PC-3 (cell line): ENCODE measurements at regions not wholly inside any gene's neighbourhood (a gene's known extent, or its start where the extent isn't known, plus 50 kb on each side); places are given as distances from the start of the nearest gene placed in this dataset.

ENCODE experiments used
- ATAC-seq: fragments of 200-7000 bp; cut with Tn5 transposase; 2 replicates; pipeline ENCODE4 v1.9.1; 2020; ENCODE audit warnings: mild to moderate bottlenecking, moderate library complexity
- BruUV-seq: library from RNA; stranded (reverse); fragments of 400-500 nt; replicated peaks from 2 replicates; lab custom pipeline; 2021; lab: Mats Ljungman, UMichigan
- CTCF ChIA-PET: fragments of 300-600 bp; sonication (Branson Sonifier 250); formaldehyde crosslinking; loops from one replicate; lab custom pipeline; 2022; ENCODE audit warnings: antibody characterized with exemption; lab: Charles Lee
- POLR2A ChIA-PET: fragments of 300-600 bp; sonication (Branson Sonifier 250); formaldehyde crosslinking; loops from one replicate; lab custom pipeline; 2022; ENCODE audit warnings: antibody characterized with exemption; ENCODE audit not compliant: unreplicated experiment; lab: Charles Lee
- DNase-seq: peaks from one replicate; pipeline ENCODE4 v3.0.0-alpha.2; 2015
- H2AFZ ChIP-seq: fragments of 300-600 bp; sonication (generic); 2 replicates; pipeline ENCODE4 v1.6.0; 2016; ENCODE audit warnings: antibody characterized with exemption, low read length
- H3F3A ChIP-seq: fragments of 300-600 bp; sonication (generic); one replicate; pipeline ENCODE4 v1.6.0; 2017; ENCODE audit warnings: antibody characterized with exemption, low read length, control low read depth, mild to moderate bottlenecking; ENCODE audit not compliant: unreplicated experiment
- H3K27ac ChIP-seq: fragments of 300-600 bp; sonication (generic); 2 replicates; pipeline ENCODE4 v1.5.1; 2016; ENCODE audit warnings: mild to moderate bottlenecking, low read length
- H3K27me3 ChIP-seq: fragments of 300-600 bp; sonication (generic); 2 replicates; pipeline ENCODE4 v1.6.1; 2016; ENCODE audit warnings: low read length, mixed read lengths
- H3K36me3 ChIP-seq: fragments of 300-600 bp; sonication (generic); 2 replicates; pipeline ENCODE4 v1.6.1; 2016; ENCODE audit warnings: low read depth, mixed run types, low read length, mixed read lengths
- H3K4me1 ChIP-seq: fragments of 300-600 bp; sonication (generic); 2 replicates; pipeline ENCODE4 v1.5.1; 2016; ENCODE audit warnings: low read length; ENCODE audit not compliant: insufficient read depth
- H3K4me2 ChIP-seq: fragments of 300-600 bp; sonication (generic); 2 replicates; pipeline ENCODE4 v1.6.0; 2016; ENCODE audit warnings: low read length
- H3K4me3 ChIP-seq: fragments of 300-600 bp; sonication (generic); 2 replicates; pipeline ENCODE4 v1.5.1; 2016; ENCODE audit warnings: mild to moderate bottlenecking, low read length, mixed read lengths
- H3K79me2 ChIP-seq: fragments of 300-600 bp; sonication (generic); 2 replicates; pipeline ENCODE4 v1.6.1; 2017; ENCODE audit warnings: low read length, mixed read lengths
- H3K9ac ChIP-seq: fragments of 300-600 bp; sonication (generic); 2 replicates; pipeline ENCODE4 v1.6.0; 2016; ENCODE audit warnings: mild to moderate bottlenecking, low read length
- H3K9me2 ChIP-seq: fragments of 300-600 bp; sonication (generic); replicated peaks from 2 replicates; pipeline ENCODE4 v1.6.1; 2016; ENCODE audit warnings: mixed run types, low read length, mixed read lengths
- H3K9me3 ChIP-seq: fragments of 300-600 bp; sonication (generic); 2 replicates; pipeline ENCODE4 v1.6.1; 2016; ENCODE audit warnings: low read length, mixed read lengths
- H4K20me1 ChIP-seq: fragments of 300-600 bp; sonication (generic); 2 replicates; pipeline ENCODE4 v1.6.1; 2016; ENCODE audit warnings: low read length, mixed read lengths
- EZH2 ChIP-seq: fragments of 300-600 bp; sonication (generic); IDR thresholded peaks from one replicate; pipeline ENCODE4 v1.6.1; 2017; ENCODE audit warnings: antibody characterized with exemption, mild to moderate bottlenecking, low read length; ENCODE audit not compliant: unreplicated experiment
- EZH2phosphoT487 ChIP-seq: fragments of 300-600 bp; sonication (generic); IDR thresholded peaks from 2 replicates; pipeline ENCODE4 v1.6.1; 2018; ENCODE audit warnings: mild to moderate bottlenecking, antibody characterized with exemption, low read length, borderline replicate concordance
- intact Hi-C: fragments of 100-400 bp; cut with micrococcal nuclease; formaldehyde crosslinking; loops from 2 replicates; pipeline ENCODE4 v1.9.0; 2023
- TF ChIP-seq, protein P1 (sequence below): fragments of 300-600 bp; sonication (generic); conservative IDR thresholded peaks from 2 replicates; pipeline ENCODE4 v1.5.1; 2017; ENCODE audit warnings: antibody characterized with exemption, low read depth, mild to moderate bottlenecking, low read length

DNA sequence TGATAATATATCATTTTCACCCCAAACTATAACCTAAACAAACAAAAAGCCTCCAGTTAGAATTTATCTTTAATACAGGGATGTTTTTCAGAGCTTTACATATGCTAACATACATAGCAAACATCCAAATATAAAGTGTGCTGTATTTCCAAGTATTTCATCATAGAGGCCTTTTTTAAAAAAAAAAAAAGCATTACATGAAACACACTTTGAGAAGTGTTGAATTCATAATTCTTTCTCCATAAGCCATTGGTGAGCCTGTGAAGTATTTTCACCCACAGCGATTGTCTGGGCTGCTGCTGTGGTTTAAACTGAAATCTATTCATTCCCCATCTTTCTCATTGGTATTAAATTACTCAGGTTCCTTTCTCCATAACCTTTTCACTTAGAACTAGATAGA is 503.4 kb upstream of the CDH8 start:
- no peak for ATAC-seq
- BruUV-seq = no TSS peak
- no peaks in the 10 kb centered on the region for H3K79me2 ChIP-seq
- DNase-seq = no peak
- no peaks in the 10 kb centered on the region for H3K27me3 ChIP-seq
- no peak overlapping the region for H3K27ac ChIP-seq
- 0 out of 2 replicates have a peak, but pooled peaks cover 3% of the 10 kb centered on the region for H3K9me3 ChIP-seq
- H2AFZ ChIP-seq = no peak overlapping the region
- no peak overlapping the region for H3K4me2 ChIP-seq
- TF ChIP-seq EZH2phosphoT487 (no peak), EZH2 (no peak)
- TF ChIP-seq, protein P1, sequence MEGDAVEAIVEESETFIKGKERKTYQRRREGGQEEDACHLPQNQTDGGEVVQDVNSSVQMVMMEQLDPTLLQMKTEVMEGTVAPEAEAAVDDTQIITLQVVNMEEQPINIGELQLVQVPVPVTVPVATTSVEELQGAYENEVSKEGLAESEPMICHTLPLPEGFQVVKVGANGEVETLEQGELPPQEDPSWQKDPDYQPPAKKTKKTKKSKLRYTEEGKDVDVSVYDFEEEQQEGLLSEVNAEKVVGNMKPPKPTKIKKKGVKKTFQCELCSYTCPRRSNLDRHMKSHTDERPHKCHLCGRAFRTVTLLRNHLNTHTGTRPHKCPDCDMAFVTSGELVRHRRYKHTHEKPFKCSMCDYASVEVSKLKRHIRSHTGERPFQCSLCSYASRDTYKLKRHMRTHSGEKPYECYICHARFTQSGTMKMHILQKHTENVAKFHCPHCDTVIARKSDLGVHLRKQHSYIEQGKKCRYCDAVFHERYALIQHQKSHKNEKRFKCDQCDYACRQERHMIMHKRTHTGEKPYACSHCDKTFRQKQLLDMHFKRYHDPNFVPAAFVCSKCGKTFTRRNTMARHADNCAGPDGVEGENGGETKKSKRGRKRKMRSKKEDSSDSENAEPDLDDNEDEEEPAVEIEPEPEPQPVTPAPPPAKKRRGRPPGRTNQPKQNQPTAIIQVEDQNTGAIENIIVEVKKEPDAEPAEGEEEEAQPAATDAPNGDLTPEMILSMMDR = no peak
- intact Hi-C loops = no loop called here
- POLR2A ChIA-PET = no interaction called here
- no peaks in the 10 kb centered on the region for H3F3A ChIP-seq
- H3K9ac ChIP-seq = no peak overlapping the region
- no peaks in the 10 kb centered on the region for H3K9me2 ChIP-seq
- CTCF ChIA-PET = no interaction called here
- no peak overlapping the region for H3K4me3 ChIP-seq
- no peaks in the 10 kb centered on the region for H3K4me1 ChIP-seq
- no peaks in the 10 kb centered on the region for H3K36me3 ChIP-seq
- no peaks in the 10 kb centered on the region for H4K20me1 ChIP-seq

DNA sequence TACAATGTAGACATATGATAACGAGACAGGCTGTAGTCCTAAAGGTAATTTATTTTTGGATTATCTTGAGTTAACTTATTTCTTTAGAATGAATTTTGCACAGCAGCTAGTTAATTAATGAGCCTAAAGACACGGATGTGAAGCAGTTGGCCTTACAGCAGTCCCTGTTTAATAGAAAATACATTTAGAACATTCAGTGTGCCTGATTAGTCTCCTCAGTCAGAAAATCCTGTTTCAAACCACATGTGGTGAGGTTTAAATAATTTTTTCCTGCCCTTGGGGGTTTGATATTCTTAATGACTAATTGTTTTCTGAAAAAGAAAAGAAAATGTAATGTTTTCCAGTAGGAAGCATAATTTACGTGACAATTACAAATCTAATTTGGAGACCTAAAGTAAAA is 494.2 kb upstream of the CDH8 start:
- Histone ChIP-seq H3F3A (no peaks in the 10 kb centered on the region), H3K4me3 (no peak overlapping the region), H3K9me3 (0 out of 2 replicates have a peak, but pooled peaks cover 5% of the 10 kb centered on the region), H3K36me3 (no peaks in the 10 kb centered on the region), H3K9me2 (no peaks in the 10 kb centered on the region), H4K20me1 (no peaks in the 10 kb centered on the region), H3K4me2 (no peak overlapping the region), H3K27me3 (no peaks in the 10 kb centered on the region), H3K79me2 (no peaks in the 10 kb centered on the region), H3K9ac (no peak overlapping the region), H3K27ac (no peak overlapping the region), H2AFZ (no peak overlapping the region), H3K4me1 (no peaks in the 10 kb centered on the region)
- no peak for TF ChIP-seq EZH2
- TF ChIP-seq EZH2phosphoT487 = no peak
- TF ChIP-seq, protein P1 = no peak
- ATAC-seq (no peak), DNase-seq (no peak)
- no TSS peak for BruUV-seq
- ChIA-PET CTCF (no interaction called here), POLR2A (no interaction called here)
- intact Hi-C loops = no loop called here

DNA sequence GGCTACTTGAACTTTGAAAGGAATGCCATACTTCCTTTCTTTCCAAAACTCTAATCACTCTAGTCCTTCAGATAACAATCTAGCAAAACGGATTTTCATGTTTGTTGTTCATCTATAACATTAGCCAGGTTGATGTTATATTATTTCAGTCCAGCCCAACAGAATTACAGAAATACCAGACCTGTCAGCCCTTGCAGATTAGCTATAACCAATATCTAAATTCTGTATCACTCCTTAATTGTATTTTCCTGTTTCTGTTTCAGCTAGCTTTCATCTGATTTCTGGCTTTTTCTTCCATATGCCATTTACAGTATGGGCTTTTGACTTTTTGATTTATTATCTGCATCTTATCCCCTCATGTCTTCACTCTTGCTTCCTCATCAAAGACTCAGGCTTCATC is 479.8 kb upstream of the CDH8 start:
- CTCF ChIA-PET = no interaction called here
- Histone ChIP-seq H3K9me3 (0 out of 2 replicates have a peak, but pooled peaks cover 2% of the 10 kb centered on the region), H3K4me1 (no peaks in the 10 kb centered on the region), H3K9ac (no peak overlapping the region), H3K4me2 (no peak overlapping the region), H3K4me3 (no peak overlapping the region), H2AFZ (no peak overlapping the region), H3K27me3 (no peaks in the 10 kb centered on the region), H3K27ac (no peak overlapping the region), H3K79me2 (no peaks in the 10 kb centered on the region), H3F3A (no peaks in the 10 kb centered on the region), H3K36me3 (no peaks in the 10 kb centered on the region), H3K9me2 (no peaks in the 10 kb centered on the region), H4K20me1 (no peaks in the 10 kb centered on the region)
- TF ChIP-seq EZH2 = no peak
- no peak for TF ChIP-seq EZH2phosphoT487
- TF ChIP-seq, protein P1 = no peak
- DNase-seq (no peak), ATAC-seq (no peak)
- BruUV-seq = no TSS peak
- POLR2A ChIA-PET = no interaction called here
- intact Hi-C loops = no loop called here
